Panc1 (cell line): ENCODE measurements at regions not wholly inside any gene's neighbourhood (a gene's known extent, or its start where the extent isn't known, plus 50 kb on each side); places are given as distances from the start of the nearest gene placed in this dataset.

ENCODE experiments used
- CTCF ChIP-seq: fragments of 450-650 bp; IDR thresholded peaks from 2 replicates; pipeline ENCODE4 v1.5.1; 2017; ENCODE audit warnings: mild to moderate bottlenecking
- POLR2AphosphoS5 ChIP-seq: IDR thresholded peaks from 2 replicates; pipeline ENCODE4 v1.6.1; 2012; ENCODE audit warnings: mild to moderate bottlenecking, low read depth, low read length, moderate library complexity
- SIN3A ChIP-seq: IDR thresholded peaks from 2 replicates; pipeline ENCODE4 v1.6.1; 2012; ENCODE audit warnings: low read depth, mild to moderate bottlenecking, low read length, moderate library complexity, borderline replicate concordance; ENCODE audit not compliant: insufficient read depth
- TF ChIP-seq, protein P1 (sequence below), 2 experiments: IDR thresholded peaks; 2 replicates each; pipeline ENCODE4 v1.6.1; 2011 to 2012; ENCODE audit warnings: low read depth in 2 of 2, control low read depth in 1 of 2, low read length in 1 of 2, mild to moderate bottlenecking in 1 of 2, moderate library complexity in 1 of 2; ENCODE audit not compliant: insufficient read depth in 1 of 2

- TF ChIP-seq CTCF, result no peak
- TF ChIP-seq, protein P1, sequence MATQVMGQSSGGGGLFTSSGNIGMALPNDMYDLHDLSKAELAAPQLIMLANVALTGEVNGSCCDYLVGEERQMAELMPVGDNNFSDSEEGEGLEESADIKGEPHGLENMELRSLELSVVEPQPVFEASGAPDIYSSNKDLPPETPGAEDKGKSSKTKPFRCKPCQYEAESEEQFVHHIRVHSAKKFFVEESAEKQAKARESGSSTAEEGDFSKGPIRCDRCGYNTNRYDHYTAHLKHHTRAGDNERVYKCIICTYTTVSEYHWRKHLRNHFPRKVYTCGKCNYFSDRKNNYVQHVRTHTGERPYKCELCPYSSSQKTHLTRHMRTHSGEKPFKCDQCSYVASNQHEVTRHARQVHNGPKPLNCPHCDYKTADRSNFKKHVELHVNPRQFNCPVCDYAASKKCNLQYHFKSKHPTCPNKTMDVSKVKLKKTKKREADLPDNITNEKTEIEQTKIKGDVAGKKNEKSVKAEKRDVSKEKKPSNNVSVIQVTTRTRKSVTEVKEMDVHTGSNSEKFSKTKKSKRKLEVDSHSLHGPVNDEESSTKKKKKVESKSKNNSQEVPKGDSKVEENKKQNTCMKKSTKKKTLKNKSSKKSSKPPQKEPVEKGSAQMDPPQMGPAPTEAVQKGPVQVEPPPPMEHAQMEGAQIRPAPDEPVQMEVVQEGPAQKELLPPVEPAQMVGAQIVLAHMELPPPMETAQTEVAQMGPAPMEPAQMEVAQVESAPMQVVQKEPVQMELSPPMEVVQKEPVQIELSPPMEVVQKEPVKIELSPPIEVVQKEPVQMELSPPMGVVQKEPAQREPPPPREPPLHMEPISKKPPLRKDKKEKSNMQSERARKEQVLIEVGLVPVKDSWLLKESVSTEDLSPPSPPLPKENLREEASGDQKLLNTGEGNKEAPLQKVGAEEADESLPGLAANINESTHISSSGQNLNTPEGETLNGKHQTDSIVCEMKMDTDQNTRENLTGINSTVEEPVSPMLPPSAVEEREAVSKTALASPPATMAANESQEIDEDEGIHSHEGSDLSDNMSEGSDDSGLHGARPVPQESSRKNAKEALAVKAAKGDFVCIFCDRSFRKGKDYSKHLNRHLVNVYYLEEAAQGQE (IDR thresholded peaks at IDR 0.05; ENCODE audit: insufficient read depth in 1 of 2, low read depth in 2 of 2, low read length in 1 of 2), result no peak
- TF ChIP-seq SIN3A, result no peak
- no peak for TF ChIP-seq POLR2AphosphoS5
Observed at GRCh38 chr5:5798041-5798440, 375.6 kb downstream of the ICE1 start.
